H54 (cell line): ENCODE measurements at regions not wholly inside any gene's neighbourhood (a gene's known extent, or its start where the extent isn't known, plus 50 kb on each side); places are given as distances from the start of the nearest gene placed in this dataset.
A peak's percentile ranks its signal among the peaks of the same experiment; 100 is the strongest.
"Not testable (repeated sequence)": the region's sequence is repeated elsewhere in the genome, so short reads cannot be mapped to it uniquely, and the experiment has no call there.

Source experiments
- DNase-seq: peaks from one replicate; pipeline ENCODE4 v3.0.0; 2011; ENCODE audit warnings: low spot score, mixed read lengths; ENCODE audit not compliant: insufficient read length
- FAIRE-seq: peaks from 3 replicates; lab custom pipeline; 2011; peaks lifted over from hg19 to GRCh38; lab: Jason Lieb, UNC
- POLR2A ChIP-seq: IDR thresholded peaks from 2 replicates; pipeline ENCODE4 v1.6.1; 2011; ENCODE audit warnings: low read depth, mild to moderate bottlenecking, low read length

DNA sequence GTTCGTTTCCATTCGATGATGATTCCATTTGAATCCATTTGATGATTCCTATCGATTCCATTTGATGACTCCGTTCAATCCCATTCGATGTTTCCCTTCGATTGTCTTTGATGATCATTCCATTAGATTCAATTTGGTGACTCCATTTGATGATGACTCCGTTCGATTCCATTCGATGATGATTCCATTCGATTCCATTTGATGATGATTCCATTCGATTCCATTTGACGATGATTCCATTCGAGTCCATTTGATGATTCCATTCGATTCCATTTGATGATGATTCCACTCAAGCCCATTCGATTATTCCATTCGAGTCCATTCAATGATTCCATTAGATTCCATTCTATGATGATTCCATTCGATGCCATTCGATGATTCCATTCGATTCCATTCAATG, 2730.6 kb downstream of the RPIA start:
- not testable (repeated sequence) for DNase-seq, FAIRE-seq

DNA sequence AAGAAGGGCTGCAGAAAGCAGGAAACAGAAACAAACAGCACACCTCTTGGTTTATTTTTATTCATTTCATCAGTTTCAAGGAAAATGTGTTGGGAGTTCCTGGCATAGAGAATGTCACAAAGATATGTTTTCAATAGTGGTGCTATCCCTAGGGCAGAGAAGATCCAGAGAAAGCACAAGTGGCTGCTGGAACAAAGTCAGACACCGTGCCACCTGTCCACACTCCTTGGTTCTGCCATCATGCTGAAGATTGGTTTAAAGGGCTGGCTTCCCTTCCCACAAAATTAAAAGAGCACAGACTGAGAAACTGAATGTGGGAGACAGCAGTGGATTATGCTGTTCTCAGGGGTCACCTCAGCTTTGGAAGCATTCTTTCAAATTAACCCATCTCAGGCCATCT, 2735.7 kb downstream of the RPIA start:
- FAIRE-seq, DNase-seq: not testable (repeated sequence)

DNA sequence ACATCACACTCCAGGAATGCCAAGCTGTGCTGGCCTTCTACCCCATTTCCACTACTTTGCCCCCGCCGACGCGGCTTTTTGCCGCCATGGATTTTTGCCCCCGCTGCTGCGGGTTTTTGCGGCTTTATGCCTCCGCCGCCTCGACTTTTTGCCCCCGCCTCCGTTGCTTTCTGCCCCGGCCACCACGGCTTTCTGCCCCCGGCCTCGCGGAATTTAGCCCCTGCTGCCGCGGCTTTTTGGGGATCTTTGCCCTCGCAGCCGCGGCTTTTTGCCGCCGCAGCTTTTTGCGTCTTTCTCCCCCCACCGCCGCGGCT, 2750.4 kb downstream of the RPIA start:
- not testable (repeated sequence) for FAIRE-seq, DNase-seq

DNA sequence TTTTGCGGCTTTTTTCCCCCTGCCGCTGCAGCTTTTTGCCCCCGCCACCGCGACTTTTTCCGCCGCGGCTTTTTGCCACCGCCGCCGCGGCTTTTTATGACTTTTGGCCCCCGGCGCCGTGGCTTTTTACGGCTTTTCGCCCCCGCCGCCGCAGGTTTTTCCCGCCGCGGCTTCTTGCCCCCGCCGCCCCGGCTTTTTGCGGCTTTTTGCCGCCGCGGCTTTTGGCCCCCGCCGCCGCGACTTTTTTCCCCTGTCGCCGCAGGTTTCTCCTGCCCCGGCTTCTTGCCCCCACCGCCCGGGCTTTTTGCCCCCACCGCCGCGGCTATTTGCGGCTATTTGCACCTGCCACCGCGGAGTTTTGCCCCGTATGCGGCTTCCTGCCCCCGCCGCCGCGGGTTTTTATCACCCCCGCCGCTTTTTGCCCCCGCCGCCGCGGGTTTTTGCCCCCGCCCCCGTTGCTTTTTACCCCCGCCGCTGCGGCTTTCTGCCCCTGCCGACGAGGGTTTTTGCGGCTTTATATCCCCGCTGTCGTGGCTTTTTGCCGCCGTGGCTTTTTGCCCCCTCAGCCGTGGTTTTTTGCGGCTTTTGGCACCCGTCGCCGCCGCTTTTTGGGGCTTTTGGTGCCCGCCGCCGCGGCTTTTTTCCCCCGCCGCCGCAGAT, 2750.9 kb downstream of the RPIA start:
- FAIRE-seq (no peak), DNase-seq (no peak)
- TF ChIP-seq POLR2A, result no peak

DNA sequence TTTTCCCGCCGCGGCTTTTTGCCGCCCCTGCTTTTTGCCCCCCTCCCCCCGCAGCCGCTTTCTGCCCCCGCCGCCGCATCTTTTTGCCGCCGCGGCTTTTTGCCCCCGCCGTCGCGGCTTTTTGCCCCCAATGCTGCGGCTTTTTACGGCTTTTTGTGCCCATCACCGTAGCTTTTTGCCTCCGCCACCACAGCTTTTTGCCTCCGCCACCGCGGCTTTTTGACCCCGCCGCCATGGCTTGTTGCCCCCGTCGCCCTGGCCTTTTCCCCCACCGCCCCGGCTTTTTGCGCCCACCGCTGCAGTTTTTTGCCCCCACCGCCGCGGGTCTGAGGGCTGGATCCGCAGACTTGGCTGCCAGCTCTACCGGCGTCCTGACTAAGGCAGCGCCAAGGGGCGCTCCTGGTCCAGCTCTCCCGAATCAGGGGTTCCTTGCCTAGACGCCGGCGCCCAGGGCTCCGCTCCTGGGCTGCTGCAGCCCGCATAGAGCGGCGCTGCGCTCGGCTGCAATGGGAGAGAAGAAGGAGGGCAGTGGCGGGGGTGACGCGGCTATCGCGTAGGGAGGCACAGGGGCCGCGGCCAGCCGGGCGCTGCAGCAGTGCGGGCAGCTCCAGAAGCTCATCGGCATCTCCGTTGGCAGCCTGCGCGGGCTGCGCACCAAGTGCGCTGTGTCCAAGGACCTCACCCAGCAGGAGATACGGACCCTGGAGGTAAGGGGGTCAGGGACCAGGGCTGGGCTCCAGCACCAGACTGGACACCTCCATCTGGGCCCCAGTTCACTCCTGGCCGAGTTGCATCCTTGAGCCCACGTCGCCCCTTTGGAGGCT, 2751.6 kb downstream of the RPIA start:
- DNase-seq, FAIRE-seq: not testable (repeated sequence)

DNA sequence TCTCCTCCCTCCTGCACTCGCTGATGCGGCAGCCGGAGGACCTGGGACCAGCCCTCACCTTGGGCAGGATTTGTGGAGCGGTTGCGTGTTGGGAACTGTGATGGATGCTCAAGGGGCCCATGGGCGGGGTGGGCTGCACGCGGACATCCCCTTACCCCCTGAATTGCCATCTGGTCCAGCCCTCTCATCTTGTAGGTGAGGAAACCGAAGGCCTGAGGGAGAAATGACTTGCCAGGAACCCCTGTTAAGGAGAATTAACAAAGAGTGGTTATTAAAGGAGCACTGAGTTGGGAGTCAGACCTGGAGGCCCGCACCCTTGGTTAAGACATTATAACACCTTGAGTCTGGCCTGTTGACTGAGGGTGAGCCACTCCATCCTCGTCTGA, 2752.2 kb downstream of the RPIA start:
- not testable (repeated sequence) for FAIRE-seq, DNase-seq

DNA sequence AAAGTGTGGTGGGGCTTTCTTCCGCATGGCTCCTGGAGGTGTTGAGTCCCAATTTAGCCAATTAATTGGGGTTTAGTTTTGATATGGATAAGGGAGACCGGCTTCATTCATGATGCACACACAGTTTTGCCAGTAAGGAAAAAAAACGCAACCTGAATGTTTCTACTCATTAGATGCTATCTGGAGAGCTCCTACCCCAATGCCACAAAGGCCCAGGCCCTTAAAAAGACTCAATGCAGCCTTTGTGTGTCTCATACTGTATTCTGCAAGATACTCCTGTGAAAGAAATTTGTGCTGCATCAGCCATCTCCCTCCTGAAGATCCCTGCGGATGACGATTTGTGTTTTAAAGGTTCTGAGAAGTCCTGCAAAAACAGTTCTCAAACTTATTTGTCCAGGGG, 2754.2 kb downstream of the RPIA start:
- DNase-seq, FAIRE-seq: not testable (repeated sequence)

DNA sequence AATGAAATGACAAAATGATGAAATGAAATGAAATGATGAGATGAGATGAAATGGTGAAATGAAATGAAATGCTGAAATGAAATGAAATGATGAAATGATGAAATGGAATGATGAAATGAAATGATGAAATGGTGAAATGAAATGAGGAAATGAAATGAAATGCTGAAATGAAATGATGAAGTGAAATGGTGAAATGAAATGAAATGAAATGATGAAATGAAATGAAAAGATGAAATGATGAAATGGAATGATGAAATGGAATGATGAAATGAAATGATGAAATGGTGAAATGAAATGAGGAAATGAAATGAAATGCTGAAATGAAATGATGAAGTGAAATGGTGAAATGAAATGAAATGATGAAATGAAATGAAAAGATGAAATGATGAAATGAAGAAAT, 2755.0 kb downstream of the RPIA start:
- FAIRE-seq, DNase-seq: not testable (repeated sequence)

DNA sequence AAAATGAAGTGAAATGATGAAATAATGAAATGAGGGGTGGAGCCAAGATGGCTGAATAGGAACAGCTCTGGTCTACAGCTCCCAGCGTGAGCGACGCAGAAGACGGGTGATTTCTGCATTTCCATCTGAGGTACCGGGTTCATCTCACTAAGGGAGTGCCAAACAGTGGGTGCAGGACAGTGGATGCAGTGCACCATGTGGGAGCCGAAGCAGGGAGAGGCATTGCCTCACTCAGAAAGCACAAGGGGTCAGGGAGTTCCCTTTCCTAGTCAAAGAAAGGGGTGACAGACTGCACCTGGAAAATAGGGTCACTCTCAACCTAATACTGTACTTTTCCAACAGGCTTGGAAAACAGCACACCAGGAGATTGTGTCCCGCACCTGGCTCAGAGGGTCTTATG, 2755.4 kb downstream of the RPIA start:
- not testable (repeated sequence) for FAIRE-seq, DNase-seq

DNA sequence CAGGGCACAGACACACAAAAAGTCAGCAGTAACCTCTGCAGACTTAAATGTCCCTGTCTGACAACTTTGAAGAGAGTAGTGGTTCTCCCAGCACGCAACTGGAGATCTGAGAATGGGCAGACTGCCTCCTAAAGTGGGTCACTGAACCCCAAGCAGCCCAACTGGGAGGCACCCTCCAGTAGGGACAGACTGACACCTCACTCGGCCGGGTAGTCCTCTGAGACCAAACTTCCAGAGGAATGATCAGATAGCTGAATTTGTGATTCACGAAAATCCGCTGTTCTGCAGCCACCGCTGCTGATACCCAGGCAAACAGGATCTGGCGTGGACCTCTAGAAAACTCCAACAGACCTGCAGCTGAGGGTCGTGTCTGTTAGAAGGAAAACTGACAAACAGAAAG, 2756.0 kb downstream of the RPIA start:
- not testable (repeated sequence) for DNase-seq, FAIRE-seq

DNA sequence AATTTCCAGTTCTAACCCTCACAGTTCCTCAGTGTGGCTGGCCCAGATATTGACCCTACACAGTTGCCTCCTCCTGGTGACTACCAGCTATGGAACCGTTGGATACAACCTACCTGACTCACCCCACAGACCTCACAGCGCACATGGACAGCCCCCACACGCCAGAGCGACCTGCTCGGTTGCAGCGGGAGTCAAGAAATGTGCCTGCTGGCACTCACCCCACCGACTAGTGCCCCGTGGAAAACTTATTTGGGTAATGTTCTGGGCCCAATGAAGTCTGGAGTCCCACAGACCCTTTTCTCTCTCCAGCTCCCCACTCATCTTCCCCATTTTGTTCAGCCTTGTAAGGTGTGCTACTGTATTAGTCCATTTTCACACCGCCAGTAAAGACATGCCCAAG, 2770.8 kb downstream of the RPIA start:
- not testable (repeated sequence) for FAIRE-seq, DNase-seq

DNA sequence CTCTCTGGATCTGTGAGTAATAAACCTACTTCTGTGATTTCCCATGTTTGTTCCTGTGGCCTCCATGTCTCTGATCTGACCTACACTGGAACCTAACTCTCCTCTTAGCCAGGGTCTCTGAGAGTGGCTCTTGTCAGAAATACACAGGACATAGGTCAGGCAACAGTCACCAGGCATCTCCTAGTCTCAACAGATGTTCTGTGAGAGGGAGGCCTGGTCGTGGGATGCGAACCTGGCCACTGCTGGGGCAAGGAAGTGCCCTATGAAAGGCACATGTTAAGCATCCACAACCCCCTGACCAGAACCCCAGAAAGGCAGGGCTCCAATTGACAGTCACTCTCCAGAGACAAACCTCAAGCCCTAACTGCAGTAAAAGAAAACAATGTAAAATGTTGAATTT, 2771.5 kb downstream of the RPIA start:
- not testable (repeated sequence) for DNase-seq, FAIRE-seq

DNA sequence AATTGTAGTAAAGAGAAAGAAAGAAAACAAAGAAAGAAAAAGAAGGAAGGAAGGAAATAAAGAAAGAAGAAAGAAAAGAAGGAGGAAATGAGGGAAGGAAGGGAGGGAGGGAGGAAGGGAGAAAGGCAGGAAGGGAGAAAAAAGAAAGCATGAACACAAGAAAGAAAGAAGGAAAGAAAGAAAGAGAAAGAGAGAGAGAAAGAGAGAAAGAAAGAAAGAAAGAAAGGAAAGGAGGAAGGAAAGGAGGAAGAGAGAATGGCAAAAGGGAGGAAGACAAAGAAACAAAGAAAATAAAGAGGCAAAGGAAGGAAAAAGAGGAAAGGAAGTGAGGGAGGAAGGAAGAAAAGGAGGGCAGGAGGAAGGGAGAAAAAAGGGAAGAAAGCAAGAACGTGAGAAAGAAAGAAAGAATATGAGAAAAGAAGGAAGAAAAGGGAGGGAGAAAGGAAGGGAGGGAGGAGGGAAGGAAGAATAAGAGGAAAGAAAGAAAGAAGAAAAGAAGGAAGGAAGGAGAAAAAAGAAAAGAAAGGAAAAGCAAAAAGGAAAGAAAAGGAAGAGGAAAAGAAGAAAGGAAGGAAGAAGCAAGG, 2775.4 kb downstream of the RPIA start:
- not testable (repeated sequence) for DNase-seq, FAIRE-seq

DNA sequence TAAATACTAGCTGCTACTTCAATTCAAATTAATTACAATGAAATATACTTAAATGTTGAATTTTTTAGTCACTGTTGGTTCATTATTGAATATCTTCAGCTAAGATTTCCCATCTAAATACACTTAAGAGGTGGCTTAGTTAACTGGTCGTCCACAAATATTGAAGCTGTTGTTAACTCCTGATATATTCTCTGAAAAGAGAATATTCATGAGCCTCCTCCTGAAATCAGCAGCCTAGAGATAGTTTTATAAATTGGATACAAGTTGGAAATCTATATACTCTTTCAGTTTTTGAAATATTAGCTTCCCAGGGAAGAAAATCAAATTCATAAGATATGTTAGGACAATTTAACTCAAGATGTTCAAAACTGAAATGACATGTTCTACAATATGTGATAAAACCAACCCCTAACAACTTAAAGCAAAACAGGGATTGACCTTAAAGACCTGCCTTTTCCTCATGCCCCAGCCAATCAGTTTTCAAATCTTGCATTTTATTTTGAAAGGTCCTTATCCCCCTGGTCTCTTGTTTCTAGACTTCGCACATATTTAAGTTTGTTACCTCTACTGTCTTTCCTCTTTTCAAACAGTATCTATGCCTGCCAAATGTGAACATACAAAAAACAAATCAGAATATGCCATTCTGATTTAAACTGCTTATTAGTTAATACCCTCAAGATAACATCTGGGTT, 2784.9 kb downstream of the RPIA start:
- FAIRE-seq, result peak; percentile 43
- not testable (repeated sequence) for DNase-seq

DNA sequence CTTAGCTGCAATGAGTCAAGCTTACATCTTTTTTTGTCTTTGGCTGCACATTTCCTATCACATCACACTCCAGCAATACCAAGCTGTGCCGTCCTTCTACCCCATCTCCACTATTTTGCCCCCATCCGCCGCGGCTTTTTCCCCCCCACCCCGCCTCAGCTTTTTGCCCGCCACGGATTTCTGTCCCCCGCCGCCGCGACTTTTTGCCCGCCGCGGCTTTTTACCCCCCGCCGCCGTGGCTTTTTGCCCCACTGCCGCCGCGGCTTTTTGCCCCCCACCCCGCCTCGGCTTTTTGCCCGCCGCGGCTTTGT, 2785.4 kb downstream of the RPIA start:
- not testable (repeated sequence) for FAIRE-seq, DNase-seq

DNA sequence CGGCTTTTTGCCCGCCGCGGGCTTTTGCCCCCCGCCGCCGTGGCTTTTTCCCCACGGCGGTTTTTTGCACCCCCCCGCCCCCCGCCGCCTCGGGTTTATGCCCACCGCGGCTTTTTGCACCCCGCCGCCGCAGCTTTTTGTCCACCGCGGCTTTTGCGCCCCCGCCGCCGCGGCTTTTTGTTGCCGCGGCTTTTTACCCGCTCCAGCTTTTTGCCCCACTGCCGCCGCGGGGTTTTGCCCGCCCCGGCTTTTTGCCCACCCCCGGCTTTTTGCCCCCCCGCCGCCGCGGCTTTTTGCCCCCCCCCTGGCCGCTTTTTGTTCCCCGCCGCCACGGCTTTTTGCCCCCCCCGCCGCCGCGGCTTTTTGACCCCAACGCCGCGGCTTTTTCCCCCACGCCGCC, 2785.8 kb downstream of the RPIA start:
- not testable (repeated sequence) for FAIRE-seq, DNase-seq
